HepG2 (cell line): ENCODE measurements at regions not wholly inside any gene's neighbourhood (a gene's known extent, or its start where the extent isn't known, plus 50 kb on each side); places are given as distances from the start of the nearest gene placed in this dataset.

Source experiments
- ATAC-seq: fragments of 200-7000 bp; cut with Tn5 transposase; 3 replicates; pipeline ENCODE4 v1.9.1; 2020; ENCODE audit warnings: mild to moderate bottlenecking, moderate library complexity
- BruUV-seq: library from RNA; stranded (reverse); fragments of 400-500 nt; replicated peaks from 2 replicates; lab custom pipeline; 2021; lab: Mats Ljungman, UMichigan
- CTCF ChIA-PET: fragments of 300-600 bp; formaldehyde crosslinking; extraction: SDS; loops from one replicate; lab custom pipeline; 2021; ENCODE audit warnings: low total read pairs, inconsistent platforms, low intra/inter-chr PET ratio; lab: Yijun Ruan, JAX
- POLR2A ChIA-PET: fragments of 350-600 bp; sonication (Branson Sonifier 250); formaldehyde crosslinking; loops from one replicate; lab custom pipeline; 2020; ENCODE audit warnings: antibody characterized with exemption, inconsistent platforms; lab: Yijun Ruan, JAX
- DNase-seq: peaks from one replicate; pipeline ENCODE4 v3.0.0-alpha.2; 2015; ENCODE audit warnings: low spot score
- FAIRE-seq: peaks from 3 replicates; lab custom pipeline; 2011; peaks lifted over from hg19 to GRCh38; lab: Jason Lieb, UNC
- H2AFZ ChIP-seq: one replicate; pipeline ENCODE4 v1.6.1; 2011; ENCODE audit warnings: low read length, inconsistent platforms
- H3K27ac ChIP-seq: fragments of 300-600 bp; 3 replicates; pipeline ENCODE4 v1.8.0; 2011; ENCODE audit warnings: mixed run types, mild to moderate bottlenecking, mixed read lengths, low read length, inconsistent platforms; ENCODE audit not compliant: insufficient read depth; ENCODE audit errors: extremely low read length
- H3K27me3 ChIP-seq, 2 experiments: fragments of 200-600 bp in 1 of 2; 2 replicates in 1 of 2; 3 replicates in 1 of 2; pipeline versions ENCODE4 v1.6.0 to v1.8.0; 2011; ENCODE audit warnings: low read length in 2 of 2, mild to moderate bottlenecking in 2 of 2, moderate library complexity in 2 of 2, inconsistent platforms in 1 of 2; ENCODE audit not compliant: insufficient read depth in 2 of 2, control insufficient read depth in 1 of 2
- H3K36me3 ChIP-seq, 2 experiments: fragments of 200-600 bp in 1 of 2; replicated peaks in 1 of 2; 2 replicates in 1 of 2; 3 replicates in 1 of 2; pipeline versions ENCODE4 v1.5.1 to v1.8.0; 2011; ENCODE audit warnings: low read length in 2 of 2, inconsistent platforms in 1 of 2; ENCODE audit not compliant: insufficient read depth in 2 of 2, control insufficient read depth in 1 of 2
- H3K4me1 ChIP-seq: 2 replicates; pipeline ENCODE4 v1.5.1; 2012; ENCODE audit warnings: low read length, inconsistent platforms; ENCODE audit not compliant: insufficient read depth
- H3K4me2 ChIP-seq: 2 replicates; pipeline ENCODE4 v1.6.0; 2011; ENCODE audit warnings: low read depth, low read length, inconsistent platforms
- H3K4me3 ChIP-seq, 3 experiments: fragments of 200-600 bp in 1 of 3; sonication (generic), shearing (Covaris generic) in 1 of 3; replicated peaks in 1 of 3; 2 replicates each; pipeline ENCODE4 v1.5.1; 2011 to 2016; ENCODE audit warnings: low read length in 3 of 3, inconsistent platforms in 2 of 3, low read depth in 2 of 3, mild to moderate bottlenecking in 2 of 3, control low read depth in 1 of 3, mixed read lengths in 1 of 3; ENCODE audit not compliant: insufficient read depth in 1 of 3
- H3K79me2 ChIP-seq: one replicate; pipeline ENCODE4 v1.6.1; 2011; ENCODE audit warnings: low read length, inconsistent platforms; ENCODE audit not compliant: insufficient read depth
- H3K9ac ChIP-seq: 2 replicates; pipeline ENCODE4 v1.6.0; 2011; ENCODE audit warnings: mild to moderate bottlenecking, low read depth, low read length, inconsistent platforms; ENCODE audit not compliant: insufficient read depth
- H3K9me3 ChIP-seq: 2 replicates; pipeline ENCODE4 v1.5.1; 2012; ENCODE audit warnings: mild to moderate bottlenecking, low read length
- H4K20me1 ChIP-seq: 2 replicates; pipeline ENCODE4 v1.6.0; 2011; ENCODE audit warnings: inconsistent platforms, mild to moderate bottlenecking, low read length, moderate library complexity; ENCODE audit not compliant: insufficient read depth
- BCL3 ChIP-seq: sonication (generic); formaldehyde crosslinking; IDR thresholded peaks from 2 replicates; pipeline ENCODE4 v1.5.1; 2020; ENCODE audit warnings: mild to moderate bottlenecking, missing genetic modification reagents, moderate library complexity
- BCL6 ChIP-seq: IDR thresholded peaks from 2 replicates; pipeline ENCODE4 v1.6.1; 2016; ENCODE audit warnings: missing genetic modification reagents, missing compliant biosample characterization
- BCLAF1 ChIP-seq: fragments of 450-650 bp; IDR thresholded peaks from 2 replicates; pipeline ENCODE4 v1.6.1; 2017; ENCODE audit warnings: mild to moderate bottlenecking
- BRD4 ChIP-seq: sonication (generic); formaldehyde crosslinking; IDR thresholded peaks from 2 replicates; pipeline ENCODE4 v1.4.0; 2020; ENCODE audit warnings: missing genetic modification reagents
- CHD4 ChIP-seq: fragments of 200-600 bp; sonication (generic); IDR thresholded peaks from 2 replicates; pipeline ENCODE4 v1.7.0; 2017; ENCODE audit warnings: mild to moderate bottlenecking, low read length, borderline replicate concordance
- HNF4A ChIP-seq: sonication (generic); formaldehyde crosslinking; IDR thresholded peaks from 2 replicates; pipeline ENCODE4 v1.4.0; 2020; ENCODE audit warnings: missing genetic modification reagents
- JUNB ChIP-seq: sonication (generic); formaldehyde crosslinking; IDR thresholded peaks from 2 replicates; pipeline ENCODE4 v1.8.0; 2022; ENCODE audit warnings: missing genetic modification reagents, mild to moderate bottlenecking, borderline replicate concordance
- KDM5B ChIP-seq: sonication (generic); formaldehyde crosslinking; IDR thresholded peaks from 2 replicates; pipeline ENCODE4 v1.4.0; 2020; ENCODE audit warnings: missing genetic modification reagents, mild to moderate bottlenecking, borderline replicate concordance
- NR2F1 ChIP-seq, 2 experiments: fragments of 450-650 bp in 1 of 2; formaldehyde crosslinking in 1 of 2; IDR thresholded peaks; 2 replicates each; pipeline versions ENCODE4 v1.5.0 to v1.6.1; 2016 to 2020; ENCODE audit warnings: mild to moderate bottlenecking in 1 of 2, missing compliant biosample characterization in 1 of 2, missing genetic modification reagents in 1 of 2, moderate library complexity in 1 of 2
- NR2F2 ChIP-seq: IDR thresholded peaks from 2 replicates; pipeline ENCODE4 v1.6.1; 2012; ENCODE audit warnings: low read depth, inconsistent platforms, borderline replicate concordance
- RARA ChIP-seq: IDR thresholded peaks from 2 replicates; pipeline ENCODE4 v1.6.1; 2016; ENCODE audit warnings: missing genetic modification reagents, missing compliant biosample characterization
- SATB2 ChIP-seq: sonication (generic); formaldehyde crosslinking; IDR thresholded peaks from 2 replicates; pipeline ENCODE4 v1.5.0; 2020; ENCODE audit warnings: missing genetic modification reagents
- SMC3 ChIP-seq: IDR thresholded peaks from 2 replicates; pipeline ENCODE4 v1.6.1; 2011; ENCODE audit warnings: low read length, improper control_type of control experiment
- ZBTB2 ChIP-seq: sonication (generic); formaldehyde crosslinking; IDR thresholded peaks from 2 replicates; pipeline ENCODE4 v1.8.0; 2022; ENCODE audit warnings: low read depth, missing genetic modification reagents
- ZFP37 ChIP-seq: sonication (generic); formaldehyde crosslinking; IDR thresholded peaks from 2 replicates; pipeline ENCODE4 v1.4.0; 2020; ENCODE audit warnings: missing genetic modification reagents, borderline replicate concordance
- ZFP82 ChIP-seq: sonication (generic); formaldehyde crosslinking; IDR thresholded peaks from 2 replicates; pipeline ENCODE4 v1.5.1; 2020; ENCODE audit warnings: mild to moderate bottlenecking, missing genetic modification reagents, borderline replicate concordance
- ZNF24 ChIP-seq: fragments of 450-650 bp; IDR thresholded peaks from 2 replicates; pipeline ENCODE4 v1.6.1; 2017; ENCODE audit warnings: antibody characterized with exemption, mild to moderate bottlenecking
- ZNF296 ChIP-seq: sonication (generic); formaldehyde crosslinking; conservative IDR thresholded peaks from 2 replicates; pipeline ENCODE4 v1.5.0; 2020; ENCODE audit warnings: mild to moderate bottlenecking, missing genetic modification reagents
- ZNF558 ChIP-seq: sonication (generic); formaldehyde crosslinking; IDR thresholded peaks from 2 replicates; pipeline ENCODE4 v1.9.0; 2022; ENCODE audit warnings: mild to moderate bottlenecking, missing genetic modification reagents, borderline replicate concordance
- ZNF660 ChIP-seq: sonication (generic); formaldehyde crosslinking; IDR thresholded peaks from 2 replicates; pipeline ENCODE4 v1.5.1; 2020; ENCODE audit warnings: mild to moderate bottlenecking, low read depth, missing genetic modification reagents, borderline replicate concordance
- ZNF75D ChIP-seq: sonication (generic); formaldehyde crosslinking; IDR thresholded peaks from 2 replicates; pipeline ENCODE4 v1.8.1; 2023; ENCODE audit warnings: missing genetic modification reagents, mild to moderate bottlenecking, borderline replicate concordance
- ZSCAN30 ChIP-seq: sonication (generic); formaldehyde crosslinking; IDR thresholded peaks from 2 replicates; pipeline ENCODE4 v1.5.0; 2020; ENCODE audit warnings: mild to moderate bottlenecking, missing genetic modification reagents
- WGBS: methylation state at CpG from one replicate; pipeline ENCODE4 v1.1.6; 2017; ENCODE audit warnings: low lambda C conversion rate; 5-methylcytosine and 5-hydroxymethylcytosine counted together
- in situ Hi-C: cut with HindIII; loops from 2 replicates; pipeline ENCODE4 v1.10.0; 2017; ENCODE audit warnings: low pct_unique_long_range_greater_than_20kb; ENCODE audit not compliant: extremely low pct_ligation_motif_present
- intact Hi-C: fragments of 100-400 bp; cut with micrococcal nuclease; formaldehyde crosslinking; loops from one replicate; pipeline ENCODE4 v1.10.0; 2022; ENCODE audit not compliant: unreplicated experiment

GRCh38 chr3:76943058-76943457 is 96.8 kb upstream of the ROBO2 start:
- POLR2A ChIA-PET = no interaction called here
- no peaks in the 10 kb centered on the region for H3K79me2 ChIP-seq
- no peak for FAIRE-seq
- H3K27ac ChIP-seq = peak overlapping the region; percentile 0
- intact Hi-C loops (loop anchor here (2.0 to 5.0 kb wide), 2 partner anchors 30 to 49 kb away; no protein-coding TSS in a partner anchor), in situ Hi-C loops (no loop called here)
- H3K4me1 ChIP-seq = peaks cover 32% of the 10 kb centered on the region
- 4% methylated on average over 3 of the region's 3 CpGs for WGBS
- DNase-seq = peak; percentile 48
- H3K27me3 ChIP-seq = no peaks in the 10 kb centered on the region
- H3K9me3 ChIP-seq = no peaks in the 10 kb centered on the region
- ATAC-seq = peak; percentile 90
- CTCF ChIA-PET = no interaction called here
- 0 out of 2 replicates have a peak overlapping the region, but pooled peaks have one; percentile 19 for H3K4me2 ChIP-seq
- BruUV-seq = no TSS peak
- no peak overlapping the region for H2AFZ ChIP-seq
- H3K36me3 ChIP-seq = no peaks in the 10 kb centered on the region
- H3K9ac ChIP-seq = no peak overlapping the region
- no peak overlapping the region for H3K4me3 ChIP-seq
- H4K20me1 ChIP-seq = no peaks in the 10 kb centered on the region
- TF ChIP-seq ZNF75D (CRISPR knock-in tag) (no peak), SMC3 (no peak), RARA (CRISPR knock-in tag) (peak; percentile 32; the same call in 1 of the 2 replicates), HNF4A (CRISPR knock-in tag) (no peak), KDM5B (CRISPR knock-in tag) (no peak), ZNF296 (CRISPR knock-in tag) (no peak), BCL6 (CRISPR knock-in tag) (peak; percentile 94), ZNF24 (no peak), BCLAF1 (no peak), ZFP82 (no peak), ZNF660 (CRISPR knock-in tag) (no peak), SATB2 (no peak), CHD4 (no peak), NR2F1 (CRISPR knock-in tag; IDR thresholded peaks at IDR 0.05) (peak in 1 of 2 experiments; percentile 48; a peak in 1 of 4 replicates), NR2F2 (peak; percentile 46; the same call in 1 of the 2 replicates), BRD4 (CRISPR knock-in tag) (no peak), ZFP37 (CRISPR knock-in tag) (no peak), ZNF558 (no peak), JUNB (CRISPR knock-in tag) (no peak), ZSCAN30 (CRISPR knock-in tag) (no peak), ZBTB2 (CRISPR knock-in tag) (no peak), BCL3 (peak; percentile 80; the same call in 1 of the 2 replicates)
